ENCODE measurements at regions not wholly inside any gene's neighbourhood (a gene's known extent, or its start where the extent isn't known, plus 50 kb on each side); places are given as distances from the start of the nearest gene placed in this dataset.
"Not testable (repeated sequence)": the region's sequence is repeated elsewhere in the genome, so short reads cannot be mapped to it uniquely, and the experiment has no call there.

GRCh38 chr15:70526221-70526973 is 237.0 kb downstream of the UACA start:
- no peak for DNase-seq

DNA sequence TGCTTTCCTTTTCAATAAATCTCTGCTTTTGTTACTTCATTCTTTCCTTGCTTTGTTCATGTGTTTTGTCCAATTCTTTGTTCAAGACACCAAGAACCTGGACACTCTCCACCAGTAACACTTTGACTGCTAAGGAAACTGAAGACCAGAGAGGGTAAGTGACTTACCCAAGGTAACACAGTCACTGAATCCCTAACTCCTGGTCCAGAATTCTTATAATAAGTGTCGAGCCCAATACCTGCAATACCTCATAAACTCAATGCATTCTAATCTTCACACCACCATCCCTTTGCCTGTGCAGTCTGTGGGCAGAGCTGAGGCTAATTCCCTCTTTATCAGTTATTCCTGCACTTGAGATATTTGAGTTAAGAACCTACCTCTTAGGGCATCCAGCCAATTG is 237.8 kb downstream of the UACA start:
- DNase-seq: no peak

DNA sequence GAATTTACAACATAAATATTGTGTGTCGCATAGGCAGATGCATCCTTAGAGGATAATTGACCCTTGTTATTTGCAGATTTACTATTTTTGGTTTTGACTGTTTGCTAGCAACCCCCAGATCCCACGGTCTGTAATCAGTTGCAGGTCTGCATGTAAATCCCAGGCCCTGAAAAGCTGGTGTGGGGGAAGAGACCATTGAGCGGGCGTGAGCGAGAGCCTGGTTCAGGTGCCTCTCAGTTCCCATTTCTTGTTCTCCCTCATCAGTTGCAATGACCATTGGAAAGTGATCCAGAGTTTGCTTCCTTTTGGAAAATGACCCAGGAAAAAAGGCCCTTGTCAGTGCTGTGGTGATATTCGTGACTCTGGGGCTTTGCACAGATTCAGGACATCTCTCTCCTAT is 238.9 kb downstream of the UACA start:
- no peak for DNase-seq

GRCh38 chr15:70523616-70524015 is 239.7 kb downstream of the UACA start:
- no peak for DNase-seq

DNA sequence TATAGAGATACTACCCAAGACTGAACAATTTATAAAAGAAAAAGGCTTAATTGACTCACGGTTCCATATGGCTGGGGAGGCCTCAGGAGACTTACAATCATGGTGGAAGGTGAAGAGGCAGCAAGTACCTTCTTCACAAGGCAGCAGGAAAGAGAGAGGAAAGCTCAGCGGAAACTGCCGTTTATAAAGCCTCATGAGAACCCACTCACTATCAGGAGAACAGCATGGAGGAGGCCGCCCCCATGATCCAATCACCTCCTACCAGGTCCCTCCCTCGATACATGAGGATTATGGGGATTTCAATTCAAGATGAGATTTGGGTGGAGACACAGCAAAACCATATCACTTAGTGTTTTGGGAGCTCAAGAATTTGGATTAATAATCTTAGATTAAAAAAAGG is 240.2 kb downstream of the UACA start:
- no peak for DNase-seq

DNA sequence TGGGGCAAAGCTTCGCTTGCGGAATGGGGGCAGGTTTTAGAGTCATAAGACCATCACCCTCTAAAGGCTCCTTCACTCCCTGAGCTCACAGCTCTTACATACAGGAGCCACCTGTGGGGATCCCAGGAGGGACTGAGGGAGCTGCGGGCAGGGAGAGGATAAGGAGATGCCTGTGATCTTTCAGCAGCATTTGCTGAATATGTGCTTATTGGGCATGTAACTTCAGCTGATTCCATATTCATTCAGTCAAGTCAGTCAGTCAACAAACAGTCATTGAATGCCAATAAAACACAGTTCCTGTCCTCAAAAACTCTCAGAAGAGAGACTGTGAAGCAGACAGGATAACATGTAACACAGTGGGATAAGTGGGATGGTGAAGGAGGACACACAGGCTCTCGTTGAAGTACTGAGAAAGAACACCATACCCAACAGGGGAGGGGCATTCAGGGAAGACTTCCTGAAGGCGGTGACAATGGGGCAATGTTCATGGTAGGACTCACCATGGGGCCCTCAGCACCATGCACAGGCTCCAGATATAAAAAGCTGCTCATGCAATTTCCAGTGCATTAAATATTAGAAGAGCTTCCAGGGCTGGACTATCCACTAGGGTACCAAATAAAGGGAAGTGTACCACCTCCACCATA is 240.9 kb downstream of the UACA start:
- DNase-seq: no peak

- DNase-seq: no peak
Measured at GRCh38 chr15:70521576-70522322, 241.6 kb downstream of the UACA start.

GRCh38 chr15:70519616-70520015 is 243.7 kb downstream of the UACA start:
- no peak for DNase-seq

DNA sequence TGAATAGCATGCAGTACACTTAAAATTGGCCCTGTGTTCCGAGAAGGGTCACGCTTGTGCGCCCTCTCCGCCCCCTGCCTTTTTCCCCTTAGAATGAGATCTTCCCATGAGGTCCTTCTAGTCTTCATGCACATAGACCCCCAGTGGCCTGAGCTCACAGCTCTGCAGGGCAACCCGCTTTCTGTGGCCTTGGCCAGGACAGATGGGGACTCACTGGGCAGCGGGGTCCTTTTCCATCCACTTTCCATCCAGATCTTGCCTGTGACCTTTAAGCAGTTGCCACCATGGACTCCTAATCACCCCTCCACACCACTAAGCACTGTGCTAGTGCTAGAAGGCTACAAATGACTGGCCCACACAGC is 244.4 kb downstream of the UACA start:
- no peak for DNase-seq

GRCh38 chr15:70518201-70519003 is 245.0 kb downstream of the UACA start:
- no peak for DNase-seq

- no peak for DNase-seq
Measured at GRCh38 chr15:70517194-70517590, 246.2 kb downstream of the UACA start.

DNA sequence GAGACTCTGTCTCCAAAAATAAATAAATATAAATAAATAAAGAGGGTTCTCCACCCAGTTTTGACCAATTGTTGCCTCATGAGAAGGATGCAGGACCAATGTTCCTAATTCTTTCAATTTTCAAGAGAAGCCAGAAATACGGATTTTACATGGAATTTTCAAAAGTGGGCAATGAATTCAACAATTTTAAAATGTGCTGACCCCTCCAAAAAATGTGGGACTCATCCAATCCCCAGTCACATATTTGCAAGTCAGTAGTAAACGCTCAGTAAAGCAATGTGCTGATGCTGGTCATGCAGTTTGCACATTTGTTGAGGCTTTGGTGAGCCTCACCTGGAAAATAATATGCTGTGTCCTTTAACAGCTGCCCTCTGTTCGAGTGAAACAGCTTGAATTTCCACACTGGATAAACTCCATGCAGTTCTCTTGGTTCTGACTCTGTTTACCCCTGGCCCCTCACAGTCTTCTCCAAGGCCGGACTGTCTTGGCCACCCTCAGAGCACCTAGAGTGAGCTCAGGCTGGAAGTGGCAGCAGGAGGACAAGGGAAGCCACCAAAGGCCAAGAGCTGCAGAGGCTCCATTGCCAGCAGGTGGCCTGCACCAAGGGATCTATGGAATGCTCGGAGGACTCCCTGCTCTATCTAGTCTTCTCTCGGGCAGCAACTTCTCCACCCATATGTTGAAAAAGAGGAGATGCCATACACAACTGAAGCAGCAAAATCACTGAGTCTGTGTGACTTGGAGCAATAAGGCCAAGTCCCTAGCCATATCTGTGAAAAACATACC is 246.8 kb downstream of the UACA start:
- DNase-seq: no peak

DNA sequence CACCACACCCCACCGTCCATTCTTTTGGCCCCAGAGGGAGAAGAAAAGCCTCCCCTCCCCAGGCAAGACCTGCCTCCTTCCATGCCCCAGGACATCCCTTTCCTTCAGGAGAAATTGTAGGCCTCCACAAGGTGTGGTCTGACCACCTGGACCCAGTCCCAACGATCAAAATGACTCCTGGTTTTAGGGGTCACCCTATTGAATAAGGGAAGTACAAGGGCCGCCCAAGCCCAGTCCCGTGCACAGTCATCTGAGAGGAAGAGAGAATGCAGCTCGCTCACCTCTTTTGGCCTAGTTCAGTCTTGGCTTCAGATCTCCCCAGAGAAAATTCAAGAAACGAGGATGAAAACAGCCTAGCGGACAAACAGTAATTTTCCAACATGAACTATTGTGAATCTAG is 249.1 kb downstream of the UACA start:
- no peak for DNase-seq

GRCh38 chr15:70513819-70514218 is 249.5 kb downstream of the UACA start:
- DNase-seq: no peak

DNA sequence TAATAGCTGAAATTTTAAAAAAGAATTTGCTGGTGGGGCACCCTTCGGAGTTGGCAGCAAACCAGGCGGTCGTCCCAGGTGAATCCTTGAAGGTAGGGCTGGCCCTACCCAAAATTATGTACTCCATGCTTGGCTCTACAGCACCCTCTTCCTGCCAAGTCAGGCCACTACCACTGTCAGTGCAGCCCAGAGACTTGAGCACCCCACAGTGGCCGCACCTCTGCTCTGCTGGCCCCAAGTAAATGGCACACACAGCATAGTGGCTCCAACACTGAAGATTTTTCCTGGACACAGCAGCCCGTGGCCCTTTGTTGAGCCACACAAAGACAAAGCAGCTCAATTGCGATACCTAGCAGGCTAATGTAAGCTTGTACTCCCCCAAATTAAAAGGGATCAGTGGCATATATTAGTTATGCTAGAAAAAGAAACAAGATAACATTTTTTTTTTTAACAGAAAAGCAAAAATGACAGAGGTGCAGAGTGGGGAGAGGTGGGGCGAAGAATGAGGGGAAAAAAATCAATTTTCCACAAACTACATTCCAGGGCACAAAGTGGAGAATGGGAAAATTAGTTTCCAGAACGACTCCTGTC is 250.5 kb downstream of the UACA start:
- DNase-seq: no peak

DNA sequence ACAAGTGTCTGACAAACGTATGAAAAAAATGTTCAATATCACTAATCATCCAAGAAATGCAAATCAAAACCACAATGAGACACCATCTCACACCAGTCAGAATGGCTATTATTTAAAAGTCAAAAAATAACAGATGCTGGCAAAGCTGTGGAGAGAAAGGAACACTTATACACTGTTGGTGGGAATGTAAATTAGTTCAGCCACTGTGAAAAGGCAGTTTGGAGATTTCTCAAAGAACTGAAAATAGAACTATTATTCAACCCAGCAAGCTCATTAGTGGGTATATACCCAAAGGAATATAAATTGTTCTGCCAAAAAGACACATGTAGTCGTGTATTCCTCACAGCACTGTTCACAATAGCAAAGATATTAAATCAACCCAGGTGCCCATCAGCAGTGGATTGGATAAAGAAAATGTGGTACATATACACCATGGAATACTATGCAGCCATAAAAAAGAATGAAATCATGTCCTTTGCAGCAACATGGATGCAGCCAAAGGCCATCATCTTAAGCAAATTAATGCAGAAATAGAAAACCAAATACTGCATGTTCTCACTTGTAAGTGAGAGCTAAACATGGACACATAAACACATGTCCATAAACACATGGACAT is 251.3 kb downstream of the UACA start:
- DNase-seq: not testable (repeated sequence)

DNA sequence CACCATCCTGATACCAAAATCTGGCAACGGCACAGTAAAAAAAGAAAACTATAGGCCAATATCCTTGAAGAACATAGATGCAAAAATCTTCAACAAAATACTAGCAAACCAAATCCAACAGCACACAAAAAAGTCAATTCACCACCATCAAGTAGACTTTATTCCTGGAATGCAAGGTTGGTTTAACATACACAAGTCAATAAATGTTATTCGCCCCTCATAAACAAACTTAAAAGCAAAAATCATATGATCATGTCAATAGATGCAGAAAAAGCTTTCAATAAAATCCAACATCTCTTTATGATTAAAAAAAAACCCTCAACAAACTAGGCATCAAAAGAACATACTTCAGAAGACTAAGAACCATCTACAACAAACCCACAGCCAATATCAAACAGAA is 252.9 kb downstream of the UACA start:
- no peak for DNase-seq

- DNase-seq: no peak
Measured at GRCh38 chr15:70509731-70510143, 253.6 kb downstream of the UACA start.

GRCh38 chr15:70509282-70509662 is 254.1 kb downstream of the UACA start:
- no peak for DNase-seq

All from nucleus accumbens (tissue), 56 donors.